GM12878 (cell line): ENCODE measurements at regions not wholly inside any gene's neighbourhood (a gene's known extent, or its start where the extent isn't known, plus 50 kb on each side); places are given as distances from the start of the nearest gene placed in this dataset.
A peak's percentile ranks its signal among the peaks of the same experiment; 100 is the strongest.

Source experiments
- ATAC-seq: fragments of 200-7000 bp; cut with Tn5 transposase; 3 replicates; pipeline ENCODE4 v1.9.1; 2020; ENCODE audit warnings: mild to moderate bottlenecking, moderate library complexity
- BruUV-seq: library from RNA; stranded (reverse); fragments of 400-500 nt; replicated peaks from 2 replicates; lab custom pipeline; 2021; lab: Mats Ljungman, UMichigan
- CTCF ChIA-PET: fragments of 300-600 bp; sonication (Branson Sonifier 250); formaldehyde crosslinking; extraction: SDS; loops from one replicate; lab custom pipeline; 2021; ENCODE audit warnings: inconsistent platforms; lab: Yijun Ruan, JAX
- POLR2A ChIA-PET: fragments of 350-600 bp; formaldehyde crosslinking; extraction: SDS; loops from one replicate; lab custom pipeline; 2021; ENCODE audit warnings: inconsistent platforms; lab: Charles Lee
- RAD21 ChIA-PET: fragments of 300-600 bp; sonication (Branson Sonifier 250); formaldehyde crosslinking; loops from one replicate; lab custom pipeline; 2023; ENCODE audit warnings: antibody characterized with exemption; ENCODE audit not compliant: unreplicated experiment; lab: Charles Lee
- SMC1A ChIA-PET: fragments of 300-600 bp; sonication (Branson Sonifier 250); formaldehyde crosslinking; loops from one replicate; lab custom pipeline; 2023; ENCODE audit not compliant: unreplicated experiment, uncharacterized antibody; lab: Charles Lee
- DNase-seq: peaks from one replicate; pipeline ENCODE4 v3.0.0-alpha.2; 2011; ENCODE audit warnings: low read depth, low spot score
- FAIRE-seq: peaks from 3 replicates; lab custom pipeline; 2011; peaks lifted over from hg19 to GRCh38; lab: Jason Lieb, UNC
- H2AFZ ChIP-seq: 2 replicates; pipeline ENCODE4 v1.6.0; 2011; ENCODE audit warnings: low read depth, low read length, control low read depth; ENCODE audit not compliant: control insufficient read depth
- H3K27ac ChIP-seq: 2 replicates; pipeline ENCODE4 v1.5.1; 2011; ENCODE audit warnings: control low read depth; ENCODE audit not compliant: control insufficient read depth, insufficient read depth
- H3K27me3 ChIP-seq, 2 experiments: replicated peaks in 1 of 2; 2 replicates each; pipeline versions ENCODE4 v1.6.0 to v1.6.1; 2011; ENCODE audit warnings: low read length in 1 of 2; ENCODE audit not compliant: control insufficient read depth in 2 of 2, insufficient read depth in 2 of 2
- H3K36me3 ChIP-seq, 2 experiments: 2 replicates each; pipeline ENCODE4 v1.5.1; 2011; ENCODE audit warnings: low read length in 1 of 2; ENCODE audit not compliant: control insufficient read depth in 2 of 2, insufficient read depth in 2 of 2
- H3K4me1 ChIP-seq: 2 replicates; pipeline ENCODE4 v1.6.1; 2011; ENCODE audit warnings: mild to moderate bottlenecking, low read length, moderate library complexity, mixed read lengths; ENCODE audit not compliant: control insufficient read depth, insufficient read depth
- H3K4me2 ChIP-seq: 2 replicates; pipeline ENCODE4 v1.6.0; 2011; ENCODE audit warnings: control low read depth; ENCODE audit not compliant: control insufficient read depth, insufficient read depth
- H3K4me3 ChIP-seq: fragments of 200-600 bp; sonication (generic); 2 replicates; pipeline ENCODE4 v1.5.1; 2016
- H3K79me2 ChIP-seq: 2 replicates; pipeline ENCODE4 v1.6.0; 2011; ENCODE audit warnings: low read length; ENCODE audit not compliant: control insufficient read depth, insufficient read depth
- H3K9ac ChIP-seq: 2 replicates; pipeline ENCODE4 v1.8.0; 2011; ENCODE audit warnings: low read length, control low read depth, mixed read lengths; ENCODE audit not compliant: control insufficient read depth, insufficient read depth
- H3K9me3 ChIP-seq: replicated peaks from 3 replicates; pipeline ENCODE4 v1.5.1; 2011; ENCODE audit warnings: mild to moderate bottlenecking, low read length; ENCODE audit not compliant: control insufficient read depth, insufficient read depth
- H4K20me1 ChIP-seq: 2 replicates; pipeline ENCODE4 v1.6.0; 2011; ENCODE audit not compliant: control insufficient read depth, insufficient read depth
- ATF2 ChIP-seq: IDR thresholded peaks from 2 replicates; pipeline ENCODE4 v1.6.1; 2012; ENCODE audit warnings: low read length, inconsistent platforms
- JUNB ChIP-seq: IDR thresholded peaks from 2 replicates; pipeline ENCODE4 v1.6.1; 2016; ENCODE audit warnings: antibody characterized with exemption, mild to moderate bottlenecking
- RAD21 ChIP-seq: IDR thresholded peaks from 2 replicates; pipeline ENCODE4 v1.6.1; 2011; ENCODE audit warnings: mild to moderate bottlenecking, low read depth, low read length, moderate library complexity; ENCODE audit not compliant: insufficient read depth
- RUNX3 ChIP-seq: IDR thresholded peaks from 2 replicates; pipeline ENCODE4 v1.6.1; 2012; ENCODE audit warnings: low read length, inconsistent platforms
- SIN3A ChIP-seq: IDR thresholded peaks from 2 replicates; pipeline ENCODE4 v1.6.1; 2012; ENCODE audit warnings: low read depth, low read length, improper control_type of control experiment
- USF2 ChIP-seq: IDR thresholded peaks from 2 replicates; pipeline ENCODE4 v1.6.1; 2011; ENCODE audit warnings: low read depth, low read length, improper control_type of control experiment, borderline replicate concordance
- ZNF24 ChIP-seq: fragments of 450-650 bp; IDR thresholded peaks from 2 replicates; pipeline ENCODE4 v1.6.1; 2017; ENCODE audit warnings: antibody characterized with exemption, mild to moderate bottlenecking
- WGBS: methylation state at CpG from one replicate; pipeline ENCODE4 v1.1.6; 2016; ENCODE audit warnings: low lambda C conversion rate; ENCODE audit not compliant: insufficient replicate concordance, insufficient coverage; ENCODE audit errors: missing lambda C conversion rate; 5-methylcytosine and 5-hydroxymethylcytosine counted together
- in situ Hi-C: fragments of 300-500 bp; cut with MboI; formaldehyde crosslinking; loops from 9 replicates; pipeline ENCODE4 v1.14.3; 2018; ENCODE audit warnings: mixed read lengths
- intact Hi-C: fragments of 100-400 bp; cut with micrococcal nuclease; formaldehyde crosslinking; loops from one replicate; pipeline ENCODE4 v1.14.2; 2022; ENCODE audit not compliant: unreplicated experiment

- ATAC-seq (peak; percentile 42), DNase-seq (no peak), FAIRE-seq (no peak)
- 0% methylated on average over 1 of the region's 1 CpG for WGBS
- H2AFZ ChIP-seq, result no peak overlapping the region
- no peaks in the 10 kb centered on the region for H4K20me1 ChIP-seq
- no peak overlapping the region for H3K4me3 ChIP-seq
- H3K27ac ChIP-seq, result no peak overlapping the region
- H3K9me3 ChIP-seq, result no peaks in the 10 kb centered on the region
- in situ Hi-C loops (no loop called here), intact Hi-C loops (no loop called here)
- H3K9ac ChIP-seq, result no peak overlapping the region
- H3K79me2 ChIP-seq, result no peaks in the 10 kb centered on the region
- POLR2A ChIA-PET, result no interaction called here
- TF ChIP-seq JUNB (peak; percentile 41; the same call in 1 of the 2 replicates), RAD21 (no peak), ZNF24 (no peak), SIN3A (no peak), USF2 (no peak), ATF2 (peak; percentile 24; the same call in 1 of the 2 replicates), RUNX3 (0 out of 2 replicates have a peak, but pooled peaks have one; percentile 14)
- RAD21 ChIA-PET, result no interaction called here
- H3K27me3 ChIP-seq, result no peaks in the 10 kb centered on the region
- no peaks in the 10 kb centered on the region for H3K36me3 ChIP-seq
- SMC1A ChIA-PET, result no interaction called here
- H3K4me2 ChIP-seq, result no peak overlapping the region
- H3K4me1 ChIP-seq, result no peaks in the 10 kb centered on the region
- CTCF ChIA-PET, result no interaction called here
- BruUV-seq, result no TSS peak
These were observed 173.7 kb upstream of the CRBN start for GRCh38 chr3:3353153-3353552.
